Left cardiac atrium (tissue), 4 donors: ENCODE measurements at regions not wholly inside any gene's neighbourhood (a gene's known extent, or its start where the extent isn't known, plus 50 kb on each side); places are given as distances from the start of the nearest gene placed in this dataset.
A peak's percentile ranks its signal among the peaks of the same experiment; 100 is the strongest.
"Not testable (repeated sequence)": the region's sequence is repeated elsewhere in the genome, so short reads cannot be mapped to it uniquely, and the experiment has no call there.

Source experiments
- ATAC-seq, 2 donors: fragments of 200-7000 bp; cut with Tn5 transposase; one replicate each; pipeline ENCODE4 v1.9.1; 2020; ENCODE audit warnings: mild to moderate bottlenecking in 2 of 2, moderate library complexity in 2 of 2
- DNase-seq: peaks from one replicate; pipeline ENCODE4 v3.0.0-alpha.2; 2020
- intact Hi-C, 2 donors: fragments of 100-400 bp; cut with DNase I; formaldehyde crosslinking; loops; one replicate each; pipeline versions ENCODE4 v1.14.1 to v1.15.1; 2022 to 2023
- donor health status: DM: no; HTN: yes; CAD: no.
- donor health status: DM: no; HTN: yes; CAD: no; lungs with severe emphysema.
- donor health status: DM: yes; HTN: yes; CAD: no.
- donor health status: Dilated cardiomyopathy.

DNA sequence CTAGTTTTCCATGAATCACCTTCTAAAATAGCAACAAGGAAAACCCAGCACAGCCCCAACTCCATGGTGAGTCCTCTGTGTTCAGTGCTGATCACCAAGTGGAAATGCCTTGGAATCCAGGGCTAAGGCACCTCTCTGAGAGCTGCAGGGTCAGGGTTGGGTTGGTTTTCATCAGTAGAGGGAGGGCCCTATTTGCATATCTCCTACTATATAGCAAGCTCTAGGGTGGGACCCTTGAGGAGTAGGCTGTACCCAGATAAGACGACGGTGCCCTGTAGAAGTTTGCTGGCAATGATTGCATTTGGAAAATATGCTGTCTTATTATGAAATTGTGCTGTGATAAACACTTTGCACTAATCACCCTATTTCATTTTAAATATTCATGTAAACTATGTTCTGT is 1011.8 kb downstream of the TMEM121 start:
- ATAC-seq (peak in 1 of 2 donors; percentile 80), DNase-seq (no peak)
- intact Hi-C loops, result no loop called here

DNA sequence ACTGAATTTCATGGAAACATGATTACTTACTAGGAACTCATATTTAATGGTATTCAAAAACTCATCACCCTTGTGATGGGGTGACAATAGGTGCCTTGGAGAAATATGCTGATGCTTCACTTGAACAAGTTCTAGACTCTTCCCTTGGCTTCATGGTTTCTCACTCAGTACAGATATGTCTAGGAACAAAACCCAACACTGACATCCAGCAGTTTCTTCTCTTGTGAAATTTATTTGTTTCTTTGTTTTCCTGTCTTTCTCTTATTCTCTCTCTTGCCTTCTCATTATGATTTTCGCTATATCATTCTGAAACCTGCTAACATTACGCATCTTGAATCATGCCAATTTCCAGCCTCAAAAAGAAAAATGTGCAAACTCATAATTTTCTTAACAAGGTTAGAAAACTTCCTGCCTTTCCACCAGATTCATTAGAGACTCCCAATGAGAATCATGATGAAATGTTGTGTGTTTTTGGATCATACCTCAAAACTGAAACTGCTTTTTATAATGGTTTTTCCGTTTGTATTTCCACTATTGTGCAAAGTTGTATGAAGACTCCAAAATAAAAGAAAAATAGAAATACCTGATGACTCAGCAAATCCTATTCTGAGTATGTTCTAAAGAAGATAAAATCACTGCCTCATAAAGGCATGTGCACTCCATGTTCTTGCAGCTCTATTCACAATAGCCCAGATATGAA is 1021.5 kb downstream of the TMEM121 start:
- ATAC-seq (no peak), DNase-seq (no peak)
- intact Hi-C loops, result no loop called here

DNA sequence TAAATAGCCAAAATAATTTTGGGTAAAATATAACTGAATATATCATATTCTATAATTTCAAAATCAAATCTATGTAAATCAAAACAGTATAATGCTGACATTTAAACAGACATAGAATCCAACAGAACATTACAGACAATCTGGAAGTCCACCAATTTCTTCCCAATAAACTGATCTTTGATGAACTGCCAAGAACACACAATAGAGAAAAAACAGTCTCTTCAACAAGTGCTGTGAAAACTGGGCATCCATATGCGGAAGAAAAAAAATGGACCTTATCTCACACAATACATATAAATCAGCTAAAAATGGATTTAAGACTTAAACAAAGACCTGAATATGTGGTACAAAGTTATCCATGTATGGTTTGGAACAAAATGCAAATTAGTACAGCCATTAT is 1022.7 kb downstream of the TMEM121 start:
- ATAC-seq (no peak), DNase-seq (no peak)
- intact Hi-C loops, result no loop called here

DNA sequence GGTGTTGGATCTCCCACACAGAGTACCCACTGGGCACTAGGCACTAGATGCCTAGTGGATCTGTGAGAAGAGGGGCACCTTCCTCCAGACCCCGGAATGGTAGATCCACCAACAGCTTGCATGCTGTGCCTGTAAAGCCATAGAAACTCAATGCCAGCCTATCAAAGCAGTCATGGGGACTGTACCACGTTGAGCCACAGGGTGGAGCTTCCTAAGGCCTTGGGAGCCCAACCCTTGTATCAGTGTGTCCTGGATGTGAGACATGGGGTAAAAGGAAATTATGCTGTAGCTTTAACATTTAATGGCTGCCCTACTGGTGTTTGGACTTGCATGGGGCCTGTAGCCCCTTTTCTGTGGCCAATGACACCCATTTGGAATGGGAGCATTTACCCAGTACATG is 1024.9 kb downstream of the TMEM121 start:
- intact Hi-C loops, result no loop called here
- no peak for ATAC-seq

DNA sequence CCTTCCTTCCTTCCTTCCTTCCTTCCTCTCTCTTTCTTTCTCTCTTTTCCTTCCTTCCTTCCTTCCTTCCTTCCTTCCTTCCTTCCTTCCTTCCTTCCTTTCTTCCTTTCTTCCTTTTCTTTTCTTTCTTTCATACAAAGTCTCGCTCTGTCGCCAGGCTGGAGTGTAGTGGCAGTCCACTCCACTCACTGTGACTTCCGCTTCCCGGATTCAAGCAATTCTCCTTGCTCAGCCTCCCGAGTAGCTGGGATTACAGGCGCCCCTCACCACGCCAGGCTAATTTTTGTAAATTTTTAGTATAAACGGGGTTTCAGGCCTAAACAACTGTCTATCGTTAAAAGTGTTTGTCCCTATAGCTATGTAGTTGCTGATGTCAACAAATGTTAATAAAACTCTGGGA is 1029.8 kb downstream of the TMEM121 start:
- intact Hi-C loops, DNase-seq, ATAC-seq: not testable (repeated sequence)

More for the DNA sequence above, 1024.9 kb downstream of the TMEM121 start:
- DNase-seq, result no peak

DNA sequence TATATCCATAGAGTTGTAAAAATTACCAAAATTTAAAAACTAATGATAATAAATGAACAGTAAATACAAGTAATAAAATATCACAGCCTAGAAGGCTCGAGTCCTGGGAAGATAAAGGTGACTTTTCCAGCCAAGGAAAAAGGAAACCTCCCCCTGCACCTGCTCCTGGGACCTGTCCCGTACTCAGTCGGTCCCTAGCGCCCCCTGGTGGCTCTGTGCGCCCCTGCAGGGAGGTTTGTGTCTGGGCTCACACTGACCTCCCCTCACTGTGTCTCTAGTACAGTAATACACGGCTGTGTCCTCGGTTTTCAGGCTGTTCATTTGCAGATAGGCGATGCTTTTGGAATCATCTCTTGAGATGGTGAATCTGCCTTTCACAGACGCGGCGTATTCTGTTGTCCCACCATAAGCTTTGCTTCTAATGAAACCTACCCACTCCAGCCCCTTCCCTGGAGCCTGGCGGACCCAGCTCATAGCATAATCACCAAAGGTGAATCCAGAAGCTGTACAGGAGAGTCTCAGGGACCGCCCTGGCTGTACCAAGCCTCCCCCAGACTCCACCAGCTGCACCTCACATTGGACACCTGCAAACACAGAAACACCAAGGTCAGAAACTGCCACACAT is 1030.4 kb downstream of the TMEM121 start:
- no peak for DNase-seq
- ATAC-seq, result no peak
- intact Hi-C loops, result no loop called here

DNA sequence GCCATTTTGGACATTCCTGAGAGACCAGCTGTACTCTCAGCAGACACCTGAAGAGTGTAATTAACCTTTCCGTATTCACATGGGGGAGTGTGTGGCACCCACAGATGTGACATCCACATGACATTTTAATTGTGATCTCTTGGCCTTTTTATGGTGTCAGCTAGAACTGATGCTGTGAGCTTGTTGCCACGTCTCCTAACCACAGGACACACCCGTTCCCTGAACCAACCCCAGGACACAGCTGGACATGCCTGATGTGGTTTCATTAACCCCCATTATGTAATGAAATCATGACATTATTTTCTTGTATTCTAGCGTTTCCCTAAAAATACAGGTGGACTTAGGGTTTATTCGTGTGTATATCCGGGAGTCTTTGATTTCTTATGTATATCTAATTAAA is 1036.1 kb downstream of the TMEM121 start:
- intact Hi-C loops, result no loop called here
- no peak for DNase-seq
- no peak for ATAC-seq

DNA sequence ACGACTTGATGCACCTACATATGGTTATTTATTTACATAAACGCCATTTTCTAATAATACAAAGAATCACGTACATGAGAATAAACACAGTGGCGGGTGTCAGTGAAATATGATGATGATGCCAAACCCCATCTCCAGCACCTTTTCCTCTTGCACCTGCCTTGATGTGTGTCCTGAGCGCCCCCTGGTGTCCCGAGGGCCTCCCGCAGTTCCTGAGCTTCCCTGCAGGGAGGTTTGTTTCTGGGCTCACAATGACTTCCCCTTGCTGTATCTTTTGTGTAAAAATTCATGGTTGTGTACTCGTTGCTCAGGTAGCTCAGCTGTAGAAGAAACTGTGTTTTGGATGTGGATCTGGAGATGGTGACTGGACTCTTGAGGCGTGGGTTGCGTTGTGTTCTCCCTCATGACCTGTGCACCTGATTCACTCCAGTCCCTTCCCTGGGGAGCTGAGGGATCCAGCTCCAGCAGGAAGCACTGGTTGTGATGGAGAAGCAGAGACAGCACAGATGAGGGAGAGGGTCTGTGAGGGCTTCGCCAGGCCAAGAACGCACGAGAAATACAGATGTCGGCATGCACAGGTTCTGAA is 1037.8 kb downstream of the TMEM121 start:
- ATAC-seq (no peak), DNase-seq (no peak)
- intact Hi-C loops, result no loop called here

DNA sequence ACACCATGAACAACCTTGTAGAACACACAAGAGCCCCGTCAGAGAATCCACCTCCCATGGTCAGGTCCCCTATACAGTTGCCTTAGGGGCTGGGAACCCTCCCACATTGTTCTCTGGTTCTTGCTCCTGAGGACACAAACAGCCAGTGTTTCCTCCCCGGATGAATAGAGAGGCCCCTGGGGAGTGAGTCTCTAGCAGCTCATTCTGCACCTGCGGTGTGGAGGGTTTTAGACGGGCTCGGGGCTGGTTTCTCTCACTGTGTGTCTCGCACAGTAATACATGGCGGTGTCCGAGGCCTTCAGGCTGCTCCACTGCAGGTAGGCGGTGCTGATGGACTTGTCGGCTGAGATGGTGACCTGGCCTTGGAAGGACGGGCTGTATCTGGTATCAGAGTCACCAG is 1052.1 kb downstream of the TMEM121 start:
- DNase-seq (no peak), ATAC-seq (no peak)
- intact Hi-C loops, result no loop called here

DNA sequence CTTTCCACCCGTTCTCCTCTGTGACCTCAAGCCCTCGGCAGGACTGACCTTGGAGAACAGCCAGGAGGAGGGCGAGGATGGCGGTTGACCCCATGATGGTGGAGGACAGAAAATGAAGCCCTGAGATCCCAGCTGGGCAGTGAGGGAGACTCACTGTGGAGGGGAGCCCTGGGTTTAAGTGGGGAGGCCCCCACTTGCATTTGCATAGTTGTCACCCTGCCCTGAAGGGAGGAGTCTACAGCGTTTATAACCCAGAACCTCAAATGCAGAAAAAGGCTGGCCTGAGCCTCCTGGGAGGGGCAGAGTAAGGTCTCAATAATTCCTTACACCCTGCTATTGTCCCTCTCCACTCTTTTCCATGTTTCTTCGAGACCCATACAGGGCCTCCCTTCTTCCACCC is 1052.7 kb downstream of the TMEM121 start:
- DNase-seq, result no peak
- ATAC-seq, result no peak
- intact Hi-C loops, result no loop called here

DNA sequence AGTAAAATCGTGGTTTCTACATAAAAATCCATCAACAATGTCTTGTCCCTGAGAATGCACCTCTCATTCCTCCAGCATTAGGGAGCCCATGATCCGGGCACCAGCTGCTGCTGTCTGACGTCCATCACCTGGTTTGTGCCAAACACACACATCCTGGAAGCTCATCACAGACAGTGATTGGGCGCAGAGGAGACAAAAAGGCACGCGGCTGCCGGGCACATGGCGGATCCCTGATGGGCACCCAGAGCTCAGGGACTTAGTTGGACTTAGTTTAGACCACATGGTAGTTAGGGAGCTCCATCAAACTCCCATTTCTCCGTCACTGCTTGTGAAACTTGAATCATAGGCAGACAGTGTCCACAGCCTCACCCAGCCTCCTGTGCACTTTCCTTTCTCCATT is 1059.3 kb downstream of the TMEM121 start:
- ATAC-seq (no peak), DNase-seq (no peak)
- intact Hi-C loops, result no loop called here

DNA sequence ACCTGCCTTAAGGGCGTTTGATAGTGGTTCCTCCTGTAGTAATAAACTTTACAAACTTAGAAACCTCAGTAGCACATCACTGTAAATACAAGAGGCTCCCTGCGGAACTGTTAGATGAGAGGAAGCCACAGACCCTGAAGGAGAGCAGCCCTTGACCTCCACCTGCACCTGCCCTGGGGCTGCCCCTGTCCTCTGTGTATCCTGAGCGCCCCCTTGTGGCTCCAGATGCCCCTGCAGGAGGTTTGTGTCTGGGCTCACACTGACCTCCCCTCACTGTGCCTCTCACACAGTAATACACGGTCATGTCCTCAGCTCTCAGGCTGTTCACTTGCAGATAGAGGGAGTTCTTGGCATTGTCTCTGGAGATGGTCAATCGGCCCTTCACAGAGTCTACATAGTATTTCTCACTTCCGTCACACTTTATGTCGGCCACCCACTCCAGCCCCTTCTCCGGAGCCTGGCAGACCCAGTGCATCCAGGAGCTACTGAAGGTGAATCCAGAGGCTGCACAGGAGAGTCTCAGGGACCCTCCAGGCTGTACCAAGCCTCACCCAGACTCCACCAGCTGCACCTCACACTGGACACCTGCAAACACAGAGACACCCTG is 1059.8 kb downstream of the TMEM121 start:
- intact Hi-C loops, result no loop called here
- ATAC-seq (no peak), DNase-seq (peak; percentile 32)

DNA sequence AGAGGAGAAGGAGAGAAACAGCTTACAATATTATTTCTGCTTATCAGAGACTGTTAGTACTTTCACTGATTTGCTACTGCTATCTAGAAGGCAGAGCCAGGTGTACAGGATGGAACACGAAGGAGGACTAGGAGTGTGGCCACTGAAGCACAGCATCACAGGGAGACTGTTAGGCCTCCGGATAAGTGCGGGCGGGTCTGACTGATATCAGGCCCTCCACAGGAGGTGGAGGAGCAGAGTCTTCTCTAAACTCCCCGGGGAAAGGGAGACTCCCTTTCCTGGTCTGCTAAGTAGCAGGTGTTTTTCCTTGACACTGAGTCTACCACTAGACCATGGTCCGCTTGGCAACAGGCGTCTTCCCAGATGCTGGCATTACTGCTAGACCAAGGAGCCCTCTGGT is 1065.2 kb downstream of the TMEM121 start:
- intact Hi-C loops, DNase-seq, ATAC-seq: not testable (repeated sequence)

DNA sequence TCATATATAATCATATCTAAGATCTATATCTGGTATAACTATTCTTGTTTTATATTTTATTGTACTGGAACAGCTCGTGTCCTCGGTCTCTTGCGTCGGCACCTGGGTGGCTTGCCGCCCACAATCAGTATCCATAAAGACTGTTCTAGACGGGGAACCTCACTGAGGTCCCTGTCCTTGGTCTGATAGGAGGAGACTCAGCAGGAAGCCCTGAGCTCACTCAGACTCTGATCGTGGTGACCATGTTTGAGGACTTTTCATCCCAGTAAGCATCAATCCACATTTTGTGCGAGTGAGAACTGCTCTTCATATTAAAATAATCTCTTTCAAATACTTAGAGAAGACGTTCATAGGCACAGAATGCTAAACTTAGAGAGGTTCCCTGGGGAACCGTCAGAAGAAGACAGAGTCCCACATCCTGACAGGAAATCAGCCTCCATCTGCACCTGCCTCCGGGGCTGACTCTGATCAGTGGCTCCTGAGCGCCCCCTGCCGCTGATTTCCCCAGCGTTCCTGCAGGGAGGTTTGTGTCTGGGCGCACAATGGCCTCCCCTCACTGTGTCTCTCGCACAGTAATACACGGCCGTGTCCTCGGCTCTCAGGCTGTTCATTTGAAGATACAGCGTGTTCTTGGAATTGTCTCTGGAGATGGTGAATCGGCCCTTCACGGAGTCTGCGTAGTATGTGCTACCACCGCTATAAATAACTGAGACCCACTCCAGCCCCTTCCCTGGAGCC is 1065.9 kb downstream of the TMEM121 start:
- intact Hi-C loops, DNase-seq, ATAC-seq: not testable (repeated sequence)

DNA sequence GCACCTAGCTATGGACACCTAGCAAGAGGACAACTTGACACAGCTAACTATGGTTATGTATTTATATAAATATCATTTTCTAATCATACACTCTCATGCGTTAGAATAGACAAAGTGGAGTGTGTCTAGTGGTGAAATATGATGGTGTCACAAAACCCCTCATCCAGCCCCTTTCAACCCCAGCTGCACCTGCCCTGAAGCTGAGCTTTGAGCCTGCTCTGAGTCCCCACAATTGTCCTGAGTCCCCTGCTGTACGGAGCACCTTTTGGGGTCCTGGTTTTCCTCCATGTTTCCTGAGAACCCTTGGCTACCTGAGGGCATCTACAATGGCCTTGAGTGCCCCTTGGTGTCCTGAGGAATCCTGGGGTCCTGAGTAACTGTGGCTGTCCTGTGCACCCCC is 1072.8 kb downstream of the TMEM121 start:
- DNase-seq, result no peak
- no peak for ATAC-seq
- intact Hi-C loops, result no loop called here

DNA sequence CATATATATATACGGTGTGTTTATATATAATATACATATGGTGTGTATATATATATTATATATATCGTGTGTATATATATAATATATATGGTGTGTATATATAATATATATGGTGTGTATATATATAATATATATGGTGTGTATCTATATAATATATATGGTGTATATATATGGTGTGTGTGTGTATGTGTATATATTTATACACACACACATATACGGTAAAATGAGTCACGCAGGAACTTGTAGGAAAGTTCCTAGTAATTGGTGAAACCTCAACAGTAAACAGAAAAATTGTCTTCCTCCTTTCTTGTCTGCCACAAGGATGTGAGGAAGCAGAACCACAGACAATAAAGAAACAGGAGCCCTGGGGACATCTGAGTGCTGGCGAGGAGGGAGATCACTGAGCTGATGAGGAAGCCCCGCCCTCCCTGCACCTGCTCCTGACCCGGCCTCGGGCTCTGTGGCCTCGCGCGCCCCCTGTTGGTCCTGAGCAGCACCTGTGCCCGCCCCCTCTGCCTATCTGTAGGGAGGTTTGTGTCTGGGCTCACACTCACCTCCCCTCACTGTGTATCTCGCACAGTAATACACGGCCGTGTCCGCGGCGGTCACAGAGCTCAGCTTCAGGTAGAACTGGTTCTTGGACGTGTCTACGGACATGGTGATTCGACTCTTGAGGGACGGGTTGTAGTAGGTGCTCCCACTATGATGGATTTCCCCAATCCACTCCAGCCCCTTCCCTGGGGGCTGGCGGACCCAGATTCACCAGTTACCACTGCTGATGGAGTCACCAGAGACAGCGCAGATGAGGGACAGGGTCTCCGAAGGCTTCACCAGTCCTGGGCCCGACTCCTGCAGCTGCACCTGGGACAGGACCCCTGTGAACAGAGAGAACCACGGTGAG is 1079.4 kb downstream of the TMEM121 start:
- ATAC-seq (no peak), DNase-seq (peak; percentile 27)
- intact Hi-C loops, result no loop called here

DNA sequence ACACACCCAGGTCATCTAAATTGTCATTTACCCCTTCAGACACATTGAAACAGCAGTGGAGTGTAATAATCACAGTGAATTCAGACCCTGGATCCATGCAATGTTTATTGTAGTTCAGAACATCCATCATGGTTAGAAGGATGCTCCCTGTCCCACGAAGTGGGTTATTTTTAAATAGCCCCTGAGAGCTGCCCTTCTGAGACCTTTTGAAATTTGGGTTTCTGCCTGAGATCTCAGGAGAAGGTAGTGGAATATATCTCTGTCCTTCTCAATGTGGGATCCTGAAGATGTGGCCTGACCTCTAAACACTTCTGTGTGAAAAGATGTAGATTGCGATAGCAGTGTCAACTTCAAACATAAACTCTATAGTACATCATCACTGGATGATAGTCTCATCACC is 1080.6 kb downstream of the TMEM121 start:
- intact Hi-C loops, result no loop called here
- DNase-seq (no peak), ATAC-seq (no peak)

DNA sequence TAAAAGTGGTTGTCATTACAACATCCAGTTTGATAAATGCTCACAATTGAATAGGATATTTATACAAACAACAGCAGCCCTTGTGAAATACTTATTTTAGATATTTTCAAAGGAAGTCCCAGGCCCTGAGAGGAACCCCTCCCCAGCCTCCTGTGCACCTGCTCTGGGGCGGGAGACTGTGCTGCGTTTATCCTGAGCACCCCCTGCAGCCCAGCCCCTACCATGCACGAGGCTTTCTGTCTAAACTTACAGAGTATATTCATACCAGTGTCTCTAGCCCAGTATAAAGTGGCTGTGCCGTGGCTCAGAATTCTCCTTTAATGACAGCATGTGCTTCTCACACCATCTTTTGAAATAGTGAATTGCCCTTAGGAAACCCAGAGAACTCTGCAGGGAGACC is 1084.3 kb downstream of the TMEM121 start:
- DNase-seq, result no peak
- no peak for ATAC-seq
- intact Hi-C loops, result no loop called here

DNA sequence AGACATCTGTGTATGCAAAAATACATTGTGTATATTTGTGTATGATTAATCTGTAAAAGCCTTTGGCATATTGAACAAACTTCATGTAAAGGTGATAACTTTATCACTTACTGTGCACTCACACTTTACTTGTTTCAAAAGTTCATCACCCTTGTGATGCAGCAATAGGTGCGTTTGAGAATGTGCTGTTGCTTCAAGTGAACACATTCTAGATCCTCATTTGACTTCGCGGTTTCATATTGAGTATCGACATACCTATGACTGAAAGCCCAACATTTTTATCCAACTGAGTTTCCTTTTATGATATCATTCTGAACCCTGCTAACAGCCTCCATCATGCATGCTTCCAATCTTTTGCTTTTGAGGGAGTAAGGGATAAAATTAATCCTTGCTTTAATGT is 1086.9 kb downstream of the TMEM121 start:
- ATAC-seq (no peak), DNase-seq (no peak)
- intact Hi-C loops, result no loop called here
